ENCODE measurements at regions not wholly inside any gene's neighbourhood (a gene's known extent, or its start where the extent isn't known, plus 50 kb on each side); places are given as distances from the start of the nearest gene placed in this dataset.

DNA sequence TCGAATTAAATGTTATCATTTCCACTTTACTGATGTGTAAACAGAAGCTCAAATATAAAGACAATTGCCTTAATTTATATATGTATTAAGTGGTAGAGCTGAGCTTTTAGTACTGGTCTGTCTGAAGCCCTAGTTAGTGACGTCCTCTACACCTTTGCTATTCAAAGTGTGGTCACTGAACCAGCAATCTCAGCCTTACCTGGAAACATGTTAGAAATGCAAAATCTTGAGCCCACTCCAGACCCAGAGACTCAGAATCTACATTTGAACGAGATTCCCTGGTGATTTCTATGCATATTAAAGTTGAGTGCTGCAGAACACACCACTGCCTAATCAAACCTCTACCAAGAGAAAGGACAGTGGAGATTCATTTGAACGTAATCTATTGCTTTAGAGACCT is 88.3 kb upstream of the MPDZ start:
- no peak overlapping the region for H3K27ac Mint-ChIP-seq
- no peak for TF ChIP-seq EZH2phosphoT487 (IDR thresholded peaks at IDR 0.05)
- TF ChIP-seq EZH2 (IDR thresholded peaks at IDR 0.05): no peak
- TF ChIP-seq, protein P1, sequence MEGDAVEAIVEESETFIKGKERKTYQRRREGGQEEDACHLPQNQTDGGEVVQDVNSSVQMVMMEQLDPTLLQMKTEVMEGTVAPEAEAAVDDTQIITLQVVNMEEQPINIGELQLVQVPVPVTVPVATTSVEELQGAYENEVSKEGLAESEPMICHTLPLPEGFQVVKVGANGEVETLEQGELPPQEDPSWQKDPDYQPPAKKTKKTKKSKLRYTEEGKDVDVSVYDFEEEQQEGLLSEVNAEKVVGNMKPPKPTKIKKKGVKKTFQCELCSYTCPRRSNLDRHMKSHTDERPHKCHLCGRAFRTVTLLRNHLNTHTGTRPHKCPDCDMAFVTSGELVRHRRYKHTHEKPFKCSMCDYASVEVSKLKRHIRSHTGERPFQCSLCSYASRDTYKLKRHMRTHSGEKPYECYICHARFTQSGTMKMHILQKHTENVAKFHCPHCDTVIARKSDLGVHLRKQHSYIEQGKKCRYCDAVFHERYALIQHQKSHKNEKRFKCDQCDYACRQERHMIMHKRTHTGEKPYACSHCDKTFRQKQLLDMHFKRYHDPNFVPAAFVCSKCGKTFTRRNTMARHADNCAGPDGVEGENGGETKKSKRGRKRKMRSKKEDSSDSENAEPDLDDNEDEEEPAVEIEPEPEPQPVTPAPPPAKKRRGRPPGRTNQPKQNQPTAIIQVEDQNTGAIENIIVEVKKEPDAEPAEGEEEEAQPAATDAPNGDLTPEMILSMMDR (IDR thresholded peaks at IDR 0.05): no peak
- Histone ChIP-seq H3K9me3 (ENCODE audit: low read depth) (no peaks in the 10 kb centered on the region), H2AFZ (replicated peaks) (no peak overlapping the region), H3K79me2 (ENCODE audit: low read depth) (no peaks in the 10 kb centered on the region), H3K27me3 (no peaks in the 10 kb centered on the region), H3K4me1 (peaks cover 23% of the 10 kb centered on the region), H4K20me1 (ENCODE audit: low read depth) (no peaks in the 10 kb centered on the region), H3K4me3 (no peak overlapping the region), H3K27ac (no peak overlapping the region), H3K9ac (no peak overlapping the region), H3K4me2 (no peak overlapping the region), H3F3A (ENCODE audit: low read depth) (no peaks in the 10 kb centered on the region), H3K36me3 (no peaks in the 10 kb centered on the region)
- peaks cover 48% of the 10 kb centered on the region for H3K4me1 Mint-ChIP-seq
- H3K36me3 Mint-ChIP-seq: peaks cover 4% of the 10 kb centered on the region
- H3K9me3 Mint-ChIP-seq: peaks cover 7% of the 10 kb centered on the region
- no peaks in the 10 kb centered on the region for H3K27me3 Mint-ChIP-seq (ENCODE audit: insufficient read depth, low read depth)
- DNase-seq (ENCODE audit: low spot score): no peak
- no peak overlapping the region for H3K4me3 Mint-ChIP-seq

DNA sequence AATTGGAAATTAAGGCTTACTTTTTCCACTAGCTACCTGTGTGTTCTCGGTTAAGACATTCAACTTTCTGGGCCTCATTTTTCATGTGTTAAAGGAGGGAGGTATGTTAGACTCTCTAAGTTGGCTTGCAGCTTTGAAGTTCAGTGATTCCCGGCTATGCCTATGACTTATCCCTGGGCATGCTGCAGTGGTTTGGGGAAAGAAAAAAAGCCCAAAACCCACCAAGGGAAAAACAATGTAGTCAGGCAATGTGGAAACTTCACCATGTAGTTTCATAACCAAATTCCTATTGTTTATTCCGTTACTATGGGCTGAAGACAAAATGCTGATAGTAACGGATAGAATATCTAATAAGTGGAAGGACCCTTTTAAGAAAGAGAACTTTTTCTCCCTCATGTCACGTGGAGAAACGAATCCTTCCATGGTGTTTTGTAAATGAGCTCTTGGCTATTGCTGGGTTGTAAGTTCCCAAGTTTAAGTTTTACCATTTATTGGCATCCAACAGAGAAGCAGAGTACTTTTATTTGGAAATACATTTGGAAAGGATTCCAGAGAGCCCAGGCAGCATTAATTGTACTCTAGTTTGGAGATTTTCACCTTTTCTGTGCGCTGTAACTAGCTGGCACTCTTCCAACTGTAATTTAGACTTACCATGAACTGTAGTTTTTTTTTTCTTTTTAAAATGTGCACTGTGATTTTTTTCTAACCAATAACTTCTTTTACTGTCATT is 84.9 kb upstream of the MPDZ start:
- Mint-ChIP-seq H3K4me3 (no peak overlapping the region), H3K4me1 (peaks cover 32% of the 10 kb centered on the region), H3K9me3 (peaks cover 7% of the 10 kb centered on the region), H3K27ac (peak overlapping the region; percentile 61), H3K36me3 (peaks cover 3% of the 10 kb centered on the region), H3K27me3 (ENCODE audit: insufficient read depth, low read depth) (no peaks in the 10 kb centered on the region)
- Histone ChIP-seq H3K9ac (no peak overlapping the region), H3K79me2 (ENCODE audit: low read depth) (no peaks in the 10 kb centered on the region), H3K4me2 (no peak overlapping the region), H3K27me3 (no peaks in the 10 kb centered on the region), H3K9me3 (ENCODE audit: low read depth) (no peaks in the 10 kb centered on the region), H4K20me1 (ENCODE audit: low read depth) (no peaks in the 10 kb centered on the region), H3F3A (ENCODE audit: low read depth) (peaks cover 3% of the 10 kb centered on the region), H3K4me3 (no peak overlapping the region), H3K27ac (no peak overlapping the region), H2AFZ (replicated peaks) (no peak overlapping the region), H3K36me3 (no peaks in the 10 kb centered on the region), H3K4me1 (peaks cover 20% of the 10 kb centered on the region)
- TF ChIP-seq EZH2phosphoT487 (IDR thresholded peaks at IDR 0.05) (no peak), EZH2 (IDR thresholded peaks at IDR 0.05) (no peak)
- TF ChIP-seq, protein P1 (IDR thresholded peaks at IDR 0.05): no peak
- no peak for DNase-seq (ENCODE audit: low spot score)

DNA sequence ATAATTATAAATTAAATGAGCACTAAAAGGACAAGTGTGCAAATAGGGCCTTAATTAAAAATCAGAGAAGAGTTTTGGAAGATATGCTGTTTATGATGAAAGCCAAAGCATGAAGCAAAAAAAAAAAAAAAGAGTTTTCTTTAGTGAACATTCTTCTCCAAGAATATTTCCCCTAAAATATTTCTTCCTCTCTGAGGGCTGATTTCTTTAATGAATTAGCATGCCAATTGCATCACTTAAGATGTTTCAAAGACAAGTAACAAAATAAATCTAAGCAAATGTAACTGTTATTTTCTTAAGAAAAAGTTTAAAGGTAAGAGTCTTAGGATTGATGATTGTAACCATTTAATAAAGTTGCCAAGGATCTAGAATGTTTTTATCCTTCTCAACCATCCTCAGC is 81.6 kb upstream of the MPDZ start:
- Histone ChIP-seq H3K79me2 (ENCODE audit: low read depth) (no peaks in the 10 kb centered on the region), H3K27ac (no peak overlapping the region), H3K4me1 (peaks cover 4% of the 10 kb centered on the region), H2AFZ (replicated peaks) (no peak overlapping the region), H3F3A (ENCODE audit: low read depth) (peaks cover 3% of the 10 kb centered on the region), H4K20me1 (ENCODE audit: low read depth) (no peaks in the 10 kb centered on the region), H3K9ac (no peak overlapping the region), H3K36me3 (no peaks in the 10 kb centered on the region), H3K4me2 (no peak overlapping the region), H3K9me3 (ENCODE audit: low read depth) (no peaks in the 10 kb centered on the region), H3K27me3 (no peaks in the 10 kb centered on the region), H3K4me3 (no peak overlapping the region)
- Mint-ChIP-seq H3K36me3 (peaks cover 3% of the 10 kb centered on the region), H3K4me1 (peaks cover 16% of the 10 kb centered on the region), H3K9me3 (peaks cover 5% of the 10 kb centered on the region), H3K4me3 (no peak overlapping the region), H3K27ac (no peak overlapping the region), H3K27me3 (ENCODE audit: insufficient read depth, low read depth) (no peaks in the 10 kb centered on the region)
- TF ChIP-seq, protein P1 (IDR thresholded peaks at IDR 0.05): no peak
- TF ChIP-seq EZH2 (IDR thresholded peaks at IDR 0.05): no peak
- no peak for TF ChIP-seq EZH2phosphoT487 (IDR thresholded peaks at IDR 0.05)
- DNase-seq (ENCODE audit: low spot score): no peak
